ENCODE measurements at regions not wholly inside any gene's neighbourhood (a gene's known extent, or its start where the extent isn't known, plus 50 kb on each side); places are given as distances from the start of the nearest gene placed in this dataset.

GRCh38 chr5:82422001-82422740 lies 144.0 kb upstream of the RPS23 start:
- WGBS (ENCODE audit: insufficient coverage, insufficient replicate concordance, low lambda C conversion rate, missing lambda C conversion rate), result 34% methylated on average over 2 of the region's 2 CpGs
- H2AFZ ChIP-seq (ENCODE audit: control insufficient read depth, low read depth, low read length), result no peak overlapping the region
- ATAC-seq (no peak), FAIRE-seq (no peak), DNase-seq (ENCODE audit: low read depth, low spot score) (no peak)
- no peak overlapping the region for H3K9ac ChIP-seq (ENCODE audit: control insufficient read depth, insufficient read depth, low read length)
- ChIA-PET POLR2A (no interaction called here), CTCF (no interaction called here), RAD21 (ENCODE audit: unreplicated experiment) (no interaction called here), SMC1A (ENCODE audit: uncharacterized antibody, unreplicated experiment) (no interaction called here)
- no peak for TF ChIP-seq ASH2L (IDR thresholded peaks at IDR 0.05; ENCODE audit: borderline replicate concordance, low read depth)
- TF ChIP-seq ATF7 (IDR thresholded peaks at IDR 0.05; ENCODE audit: low read depth), result no peak
- TF ChIP-seq STAT1 (conservative IDR thresholded peaks at IDR 0.05), result no peak
- no peak for TF ChIP-seq FOS (IDR thresholded peaks at IDR 0.05; ENCODE audit: borderline replicate concordance, extremely low read depth, insufficient read length)
- no peak for TF ChIP-seq HCFC1 (IDR thresholded peaks at IDR 0.05; ENCODE audit: low read length)
- TF ChIP-seq SPI1 (IDR thresholded peaks at IDR 0.05; ENCODE audit: borderline replicate concordance, insufficient read depth, low read depth, low read length), result no peak
- TF ChIP-seq CTCF (IDR thresholded peaks at IDR 0.05 in 2 of 3, conservative IDR thresholded peaks at IDR 0.05 in 1 of 3; ENCODE audit: control insufficient read depth in 2 of 3, extremely low read depth in 1 of 3, insufficient read depth in 1 of 3, low read depth in 3 of 3, low read length in 3 of 3), result no peak
- TF ChIP-seq IRF3 (IDR thresholded peaks at IDR 0.05), result no peak
- no peak for TF ChIP-seq RAD21 (IDR thresholded peaks at IDR 0.05; ENCODE audit: insufficient read depth, low read depth, low read length)
- TF ChIP-seq NFYB (IDR thresholded peaks at IDR 0.05; ENCODE audit: insufficient read depth, low read depth, low read length), result no peak
- TF ChIP-seq KLF5 (IDR thresholded peaks at IDR 0.05; ENCODE audit: partially characterized antibody), result no peak
- TF ChIP-seq SRF (IDR thresholded peaks at IDR 0.05; ENCODE audit: low read depth in 2 of 2, low read length in 2 of 2), result no peak
- TF ChIP-seq, protein P1, sequence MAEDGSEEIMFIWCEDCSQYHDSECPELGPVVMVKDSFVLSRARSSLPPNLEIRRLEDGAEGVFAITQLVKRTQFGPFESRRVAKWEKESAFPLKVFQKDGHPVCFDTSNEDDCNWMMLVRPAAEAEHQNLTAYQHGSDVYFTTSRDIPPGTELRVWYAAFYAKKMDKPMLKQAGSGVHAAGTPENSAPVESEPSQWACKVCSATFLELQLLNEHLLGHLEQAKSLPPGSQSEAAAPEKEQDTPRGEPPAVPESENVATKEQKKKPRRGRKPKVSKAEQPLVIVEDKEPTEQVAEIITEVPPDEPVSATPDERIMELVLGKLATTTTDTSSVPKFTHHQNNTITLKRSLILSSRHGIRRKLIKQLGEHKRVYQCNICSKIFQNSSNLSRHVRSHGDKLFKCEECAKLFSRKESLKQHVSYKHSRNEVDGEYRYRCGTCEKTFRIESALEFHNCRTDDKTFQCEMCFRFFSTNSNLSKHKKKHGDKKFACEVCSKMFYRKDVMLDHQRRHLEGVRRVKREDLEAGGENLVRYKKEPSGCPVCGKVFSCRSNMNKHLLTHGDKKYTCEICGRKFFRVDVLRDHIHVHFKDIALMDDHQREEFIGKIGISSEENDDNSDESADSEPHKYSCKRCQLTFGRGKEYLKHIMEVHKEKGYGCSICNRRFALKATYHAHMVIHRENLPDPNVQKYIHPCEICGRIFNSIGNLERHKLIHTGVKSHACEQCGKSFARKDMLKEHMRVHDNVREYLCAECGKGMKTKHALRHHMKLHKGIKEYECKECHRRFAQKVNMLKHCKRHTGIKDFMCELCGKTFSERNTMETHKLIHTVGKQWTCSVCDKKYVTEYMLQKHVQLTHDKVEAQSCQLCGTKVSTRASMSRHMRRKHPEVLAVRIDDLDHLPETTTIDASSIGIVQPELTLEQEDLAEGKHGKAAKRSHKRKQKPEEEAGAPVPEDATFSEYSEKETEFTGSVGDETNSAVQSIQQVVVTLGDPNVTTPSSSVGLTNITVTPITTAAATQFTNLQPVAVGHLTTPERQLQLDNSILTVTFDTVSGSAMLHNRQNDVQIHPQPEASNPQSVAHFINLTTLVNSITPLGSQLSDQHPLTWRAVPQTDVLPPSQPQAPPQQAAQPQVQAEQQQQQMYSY (CRISPR knock-in tag; IDR thresholded peaks at IDR 0.05), result no peak
- TF ChIP-seq POLR2A (IDR thresholded peaks at IDR 0.05; ENCODE audit: low read depth, low read length), result no peak
- TF ChIP-seq POLR2AphosphoS2 (IDR thresholded peaks at IDR 0.05; ENCODE audit: low read depth, low read length), result no peak
- TF ChIP-seq MXI1 (IDR thresholded peaks at IDR 0.05; ENCODE audit: low read depth, low read length), result no peak
- no peak for TF ChIP-seq ATF2 (IDR thresholded peaks at IDR 0.05; ENCODE audit: low read length)
- in situ Hi-C loops (cut with MboI), result no loop called here
- no peak overlapping the region for H3K4me2 ChIP-seq (ENCODE audit: control insufficient read depth, insufficient read depth)
- no peaks in the 10 kb centered on the region for H4K20me1 ChIP-seq (ENCODE audit: control insufficient read depth, insufficient read depth)
- intact Hi-C loops (cut with micrococcal nuclease; ENCODE audit: unreplicated experiment), result no loop called here
- H3K9me3 ChIP-seq (replicated peaks; ENCODE audit: control insufficient read depth, insufficient read depth, low read length), result no peaks in the 10 kb centered on the region
- no peak overlapping the region for H3K4me3 ChIP-seq
- no peaks in the 10 kb centered on the region for H3K79me2 ChIP-seq (ENCODE audit: control insufficient read depth, insufficient read depth, low read length)
- H3K4me1 ChIP-seq (ENCODE audit: control insufficient read depth, insufficient read depth, low read length), result no peaks in the 10 kb centered on the region
- no peaks in the 10 kb centered on the region for H3K27me3 ChIP-seq (replicated peaks in 1 of 2; ENCODE audit: control insufficient read depth in 2 of 2, insufficient read depth in 2 of 2, low read length in 1 of 2)
- H3K27ac ChIP-seq (ENCODE audit: control insufficient read depth, insufficient read depth), result no peak overlapping the region
- H3K36me3 ChIP-seq (ENCODE audit: control insufficient read depth in 2 of 2, insufficient read depth in 2 of 2, low read length in 1 of 2), result no peaks in the 10 kb centered on the region
- no TSS peak for BruUV-seq (replicated peaks)

Data from GM12878 (cell line).